ENCODE measurements at regions not wholly inside any gene's neighbourhood (a gene's known extent, or its start where the extent isn't known, plus 50 kb on each side); places are given as distances from the start of the nearest gene placed in this dataset.

DNA sequence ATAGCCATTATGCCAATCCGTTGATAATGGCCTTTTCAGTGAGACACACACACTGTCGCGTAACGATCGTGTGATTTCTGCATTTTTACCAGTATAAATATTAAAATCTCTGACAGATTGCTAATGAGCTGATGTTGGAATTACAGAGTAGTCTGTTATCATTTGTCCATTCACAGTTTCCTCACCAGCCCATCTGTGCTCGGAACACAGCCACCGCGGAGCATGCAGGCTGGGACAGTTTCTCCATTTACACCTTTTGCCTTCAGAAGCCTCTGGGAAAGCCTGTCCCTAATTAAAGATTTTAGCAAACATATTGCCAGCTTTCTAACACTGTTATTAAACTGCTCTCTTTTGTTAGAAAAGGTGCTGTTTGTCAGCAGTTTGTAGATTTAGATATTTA, 82.2 kb upstream of the BARHL2 start:
- Histone ChIP-seq H2BK5ac (ENCODE audit: low read depth, low read length) (no peak overlapping the region), H3K36me3 (ENCODE audit: control insufficient read depth in 2 of 4, insufficient read depth in 4 of 4, low read length in 3 of 4) (no peaks in the 10 kb centered on the region), H2AK5ac (ENCODE audit: low read depth, low read length) (no peak overlapping the region), H3K4ac (replicated peaks; ENCODE audit: insufficient read length, low read depth, low read length) (no peak overlapping the region), H2BK120ac (replicated peaks; ENCODE audit: low read depth, low read length) (no peak overlapping the region), H3K23ac (ENCODE audit: insufficient read length) (no peak overlapping the region), H4K91ac (replicated peaks; ENCODE audit: insufficient read length, low read length) (no peak overlapping the region), H3K27ac (ENCODE audit: low read depth, low read length) (no peak overlapping the region), H3K79me1 (ENCODE audit: low read depth, low read length) (no peaks in the 10 kb centered on the region), H3K4me3 (ENCODE audit: extremely low read depth in 1 of 4, insufficient read depth in 2 of 4, low read depth in 3 of 4, low read length in 4 of 4) (no peak overlapping the region), H3K56ac (replicated peaks; ENCODE audit: insufficient read length, low read depth, low read length) (no peak overlapping the region), H4K20me1 (replicated peaks in 1 of 2; ENCODE audit: control insufficient read depth in 1 of 2, insufficient read depth in 2 of 2, low read length in 2 of 2) (no peaks in the 10 kb centered on the region), H3K9me3 (ENCODE audit: insufficient read depth in 2 of 2, low read depth in 1 of 2, low read length in 1 of 2) (no peaks in the 10 kb centered on the region), H3K18ac (ENCODE audit: extremely low read depth, low read length) (no peak overlapping the region), H3K4me2 (ENCODE audit: insufficient read depth in 1 of 2, low read depth in 2 of 2, low read length in 2 of 2) (no peak overlapping the region), H2BK20ac (ENCODE audit: low read length) (no peak overlapping the region), H2BK15ac (ENCODE audit: low read length) (no peak overlapping the region), H4K5ac (ENCODE audit: insufficient read length, low read depth, low read length) (no peak overlapping the region), H3K79me2 (ENCODE audit: control insufficient read depth in 1 of 2, insufficient read depth in 2 of 2, low read length in 2 of 2) (no peaks in the 10 kb centered on the region), H3K4me1 (replicated peaks in 1 of 4; ENCODE audit: control insufficient read depth in 3 of 4, insufficient read depth in 4 of 4, low read length in 3 of 4) (no peaks in the 10 kb centered on the region), H2AFZ (ENCODE audit: low read length) (no peak overlapping the region), H4K8ac (ENCODE audit: extremely low read depth, insufficient read depth, low read length) (no peak overlapping the region), H3K14ac (ENCODE audit: insufficient read length) (no peak overlapping the region), H3K27me3 (replicated peaks in 1 of 4; ENCODE audit: control insufficient read depth in 3 of 4, extremely low read depth in 1 of 4, insufficient read depth in 3 of 4, low read length in 3 of 4) (no peaks in the 10 kb centered on the region), H3K23me2 (ENCODE audit: low read depth, low read length) (no peaks in the 10 kb centered on the region), H3K9ac (replicated peaks in 1 of 4; ENCODE audit: extremely low read depth in 1 of 4, low read depth in 3 of 4, low read length in 3 of 4) (no peak overlapping the region), H2BK12ac (ENCODE audit: low read depth, low read length) (no peak overlapping the region)
- POLR2A ChIA-PET (ENCODE audit: partially characterized antibody) = no interaction called here
- FAIRE-seq = no peak
- CTCF ChIA-PET (ENCODE audit: partially characterized antibody) = interaction anchor here (0.8 to 1.2 kb wide), 4 partner anchors 8 to 70 kb away, joined by 3 to 6 read pairs (median 4); no protein-coding TSS in a partner anchor
- WGBS, 2 experiments (ENCODE audit: extremely low coverage in 1 of 2, insufficient coverage in 1 of 2, insufficient read length in 1 of 2, insufficient replicate concordance in 2 of 2, low coverage in 1 of 2, low lambda C conversion rate in 2 of 2, missing lambda C conversion rate in 1 of 2) = 97% methylated on average over 8 of the region's 8 CpGs; no CpG with 5 or more reads in 1 of the 2 experiments
- no peak for DNase-seq (ENCODE audit: low read depth in 1 of 2, low spot score in 2 of 2)
- TF ChIP-seq CBX5 (IDR thresholded peaks at IDR 0.05; ENCODE audit: low read depth, low read length) (no peak), EZH2 (IDR thresholded peaks at IDR 0.05; ENCODE audit: low read depth, low read length, severe bottlenecking) (no peak), CHD1 (IDR thresholded peaks at IDR 0.05; ENCODE audit: low read depth, low read length) (no peak)
- TF ChIP-seq, protein P1, sequence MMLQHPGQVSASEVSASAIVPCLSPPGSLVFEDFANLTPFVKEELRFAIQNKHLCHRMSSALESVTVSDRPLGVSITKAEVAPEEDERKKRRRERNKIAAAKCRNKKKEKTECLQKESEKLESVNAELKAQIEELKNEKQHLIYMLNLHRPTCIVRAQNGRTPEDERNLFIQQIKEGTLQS (IDR thresholded peaks at IDR 0.05; ENCODE audit: insufficient read depth, low read depth, low read length) = no peak

Measured in H1 (cell line).